Body of pancreas (tissue), 4 donors: ENCODE measurements at regions not wholly inside any gene's neighbourhood (a gene's known extent, or its start where the extent isn't known, plus 50 kb on each side); places are given as distances from the start of the nearest gene placed in this dataset.
A peak's percentile ranks its signal among the peaks of the same experiment; 100 is the strongest.

Experiments used
- POLR2A ChIP-seq, 3 donors: fragments of 450-650 bp; IDR thresholded peaks; one replicate each; pipeline ENCODE4 v1.6.1; 2016; ENCODE audit warnings: antibody characterized with exemption in 3 of 3, mild to moderate bottlenecking in 2 of 3
- TF ChIP-seq, protein P1 (sequence below), 7 experiments: fragments of 450-650 bp in 4 of 7; fragments of 200-600 bp in 3 of 7; sonication (generic) in 3 of 7; IDR thresholded peaks; one replicate each; pipeline ENCODE4 v1.5.1; 2016 to 2019; ENCODE audit warnings: antibody characterized with exemption in 7 of 7

DNA sequence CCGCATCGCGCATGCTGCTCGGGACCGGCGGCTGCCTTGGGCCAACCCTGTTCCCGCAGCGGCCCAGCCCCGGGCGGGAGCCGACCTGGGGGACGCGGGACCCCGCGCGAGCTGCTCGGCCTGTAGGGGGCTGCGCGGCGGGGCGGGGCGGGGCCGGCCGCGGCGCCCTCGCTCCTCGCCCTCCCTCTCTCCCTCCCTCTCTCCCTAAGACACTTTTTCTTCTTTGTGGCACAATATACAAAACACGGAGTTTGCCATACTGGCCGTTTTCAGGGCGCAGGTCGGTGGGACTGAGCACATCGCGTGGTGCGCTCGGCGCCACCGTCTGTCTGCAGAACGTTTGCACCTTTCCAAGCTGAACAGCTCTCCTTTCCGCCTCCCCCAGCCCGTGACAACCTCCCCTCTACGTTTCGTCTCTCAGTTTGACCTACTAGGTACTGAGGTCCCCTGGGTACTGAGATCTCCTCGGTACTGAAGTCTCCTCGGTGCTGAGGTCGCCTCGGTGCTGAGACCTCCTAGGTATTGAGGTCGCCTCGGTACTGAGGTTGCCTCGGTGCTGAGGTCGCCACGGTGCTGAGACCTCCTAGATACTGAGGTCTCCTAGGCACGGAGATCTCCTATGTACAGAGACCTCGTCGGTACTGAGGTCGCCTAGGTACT, 261.1 kb upstream of the PLCXD1 start:
- TF ChIP-seq, protein P1, sequence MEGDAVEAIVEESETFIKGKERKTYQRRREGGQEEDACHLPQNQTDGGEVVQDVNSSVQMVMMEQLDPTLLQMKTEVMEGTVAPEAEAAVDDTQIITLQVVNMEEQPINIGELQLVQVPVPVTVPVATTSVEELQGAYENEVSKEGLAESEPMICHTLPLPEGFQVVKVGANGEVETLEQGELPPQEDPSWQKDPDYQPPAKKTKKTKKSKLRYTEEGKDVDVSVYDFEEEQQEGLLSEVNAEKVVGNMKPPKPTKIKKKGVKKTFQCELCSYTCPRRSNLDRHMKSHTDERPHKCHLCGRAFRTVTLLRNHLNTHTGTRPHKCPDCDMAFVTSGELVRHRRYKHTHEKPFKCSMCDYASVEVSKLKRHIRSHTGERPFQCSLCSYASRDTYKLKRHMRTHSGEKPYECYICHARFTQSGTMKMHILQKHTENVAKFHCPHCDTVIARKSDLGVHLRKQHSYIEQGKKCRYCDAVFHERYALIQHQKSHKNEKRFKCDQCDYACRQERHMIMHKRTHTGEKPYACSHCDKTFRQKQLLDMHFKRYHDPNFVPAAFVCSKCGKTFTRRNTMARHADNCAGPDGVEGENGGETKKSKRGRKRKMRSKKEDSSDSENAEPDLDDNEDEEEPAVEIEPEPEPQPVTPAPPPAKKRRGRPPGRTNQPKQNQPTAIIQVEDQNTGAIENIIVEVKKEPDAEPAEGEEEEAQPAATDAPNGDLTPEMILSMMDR (IDR thresholded peaks at IDR 0.05), result peak in 1 of 7 experiments; percentile 20
- TF ChIP-seq POLR2A (IDR thresholded peaks at IDR 0.05), result no peak
